Testis (tissue), 2 donors: ENCODE measurements at regions not wholly inside any gene's neighbourhood (a gene's known extent, or its start where the extent isn't known, plus 50 kb on each side); places are given as distances from the start of the nearest gene placed in this dataset.

Source experiments
- CTCF ChIP-seq, 3 experiments: fragments of 450-650 bp in 2 of 3; fragments of 200-600 bp in 1 of 3; sonication (generic) in 1 of 3; IDR thresholded peaks; one replicate each; pipeline ENCODE4 v1.5.1; 2016 to 2019; ENCODE audit warnings: antibody characterized with exemption in 3 of 3, mild to moderate bottlenecking in 2 of 3, moderate library complexity in 1 of 3
- POLR2A ChIP-seq: fragments of 450-650 bp; IDR thresholded peaks from one replicate; pipeline ENCODE4 v1.6.1; 2017; ENCODE audit warnings: antibody characterized with exemption, mild to moderate bottlenecking, moderate library complexity

- TF ChIP-seq CTCF (IDR thresholded peaks at IDR 0.05) (no peak), POLR2A (no peak)
Observed at GRCh38 chr1:216900116-216900620, 176.9 kb upstream of the ESRRG start.
